Calu3 (cell line): ENCODE measurements at regions not wholly inside any gene's neighbourhood (a gene's known extent, or its start where the extent isn't known, plus 50 kb on each side); places are given as distances from the start of the nearest gene placed in this dataset.

ENCODE experiments used
- BruUV-seq: library from RNA; stranded (reverse); fragments of 400-500 nt; replicated peaks from 2 replicates; lab custom pipeline; 2021; lab: Mats Ljungman, UMichigan
- CTCF ChIA-PET: fragments of 300-600 bp; sonication (Branson Sonifier 250); formaldehyde crosslinking; loops from one replicate; lab custom pipeline; 2022; ENCODE audit warnings: antibody characterized with exemption; lab: Charles Lee
- DNase-seq: peaks from one replicate; pipeline ENCODE4 v3.0.0; 2022
- H3K27ac Mint-ChIP-seq: one replicate; pipeline ENCODE4 v1.8.0; 2022; ENCODE audit warnings: mixed read lengths; ENCODE audit not compliant: unreplicated experiment
- H3K27me3 Mint-ChIP-seq: one replicate; pipeline ENCODE4 v1.8.0; 2022; ENCODE audit warnings: mixed read lengths; ENCODE audit not compliant: unreplicated experiment
- H3K36me3 Mint-ChIP-seq: one replicate; pipeline ENCODE4 v1.8.0; 2022; ENCODE audit warnings: mild to moderate bottlenecking, moderate library complexity, mixed read lengths; ENCODE audit not compliant: insufficient read depth, unreplicated experiment
- H3K4me1 Mint-ChIP-seq: one replicate; pipeline ENCODE4 v1.8.0; 2022; ENCODE audit warnings: mild to moderate bottlenecking, low read depth, mixed read lengths; ENCODE audit not compliant: unreplicated experiment
- H3K4me3 Mint-ChIP-seq: one replicate; pipeline ENCODE4 v1.8.0; 2022; ENCODE audit warnings: mild to moderate bottlenecking, low read depth, moderate library complexity, mixed read lengths; ENCODE audit not compliant: unreplicated experiment
- H3K9me3 Mint-ChIP-seq: one replicate; pipeline ENCODE4 v1.8.0; 2022; ENCODE audit warnings: low read depth, mixed read lengths; ENCODE audit not compliant: unreplicated experiment
- CTCF ChIP-seq: fragments of 200-600 bp; IDR thresholded peaks from one replicate; pipeline ENCODE4 v1.8.0; 2022; ENCODE audit warnings: antibody characterized with exemption; ENCODE audit not compliant: unreplicated experiment
- intact Hi-C: fragments of 100-400 bp; cut with micrococcal nuclease; formaldehyde crosslinking; loops from one replicate; pipeline ENCODE4 v1.10.0; 2022; ENCODE audit not compliant: unreplicated experiment

- no TSS peak for BruUV-seq
- Mint-ChIP-seq H3K27me3 (no peaks in the 10 kb centered on the region), H3K4me3 (no peak overlapping the region), H3K9me3 (no peaks in the 10 kb centered on the region), H3K4me1 (no peaks in the 10 kb centered on the region), H3K36me3 (no peaks in the 10 kb centered on the region), H3K27ac (no peak overlapping the region)
- CTCF ChIA-PET, result no interaction called here
- no peak for DNase-seq
- intact Hi-C loops, result no loop called here
- no peak for TF ChIP-seq CTCF
Measured at GRCh38 chr6:127031511-127031910, 87.0 kb upstream of the RSPO3 start.

- peaks cover 3% of the 10 kb centered on the region for H3K9me3 Mint-ChIP-seq
- H3K36me3 Mint-ChIP-seq, result no peaks in the 10 kb centered on the region
- H3K27ac Mint-ChIP-seq, result no peak overlapping the region
- no TSS peak for BruUV-seq
- CTCF ChIA-PET, result no interaction called here
- H3K27me3 Mint-ChIP-seq, result no peaks in the 10 kb centered on the region
- DNase-seq, result no peak
- TF ChIP-seq CTCF, result no peak
- no peak overlapping the region for H3K4me3 Mint-ChIP-seq
- intact Hi-C loops, result no loop called here
- no peaks in the 10 kb centered on the region for H3K4me1 Mint-ChIP-seq
Measured at GRCh38 chr6:127032971-127033370, 85.5 kb upstream of the RSPO3 start.

- DNase-seq, result no peak
- Mint-ChIP-seq H3K9me3 (peaks cover 2% of the 10 kb centered on the region), H3K36me3 (no peaks in the 10 kb centered on the region), H3K4me3 (no peak overlapping the region), H3K4me1 (peaks cover 9% of the 10 kb centered on the region), H3K27me3 (no peaks in the 10 kb centered on the region), H3K27ac (no peak overlapping the region)
- TF ChIP-seq CTCF, result no peak
- CTCF ChIA-PET, result interaction anchor here (0.8 kb wide), 1 partner anchor 10 kb away, joined by 3 read pairs; no protein-coding TSS in a partner anchor
- intact Hi-C loops, result no loop called here
- BruUV-seq, result no TSS peak
Measured at GRCh38 chr6:127051571-127052260, 66.8 kb upstream of the RSPO3 start.

GRCh38 chr6:127053032-127053874 is 65.2 kb upstream of the RSPO3 start:
- Mint-ChIP-seq H3K9me3 (peaks cover 5% of the 10 kb centered on the region), H3K36me3 (no peaks in the 10 kb centered on the region), H3K27ac (no peak overlapping the region), H3K4me3 (no peak overlapping the region), H3K27me3 (no peaks in the 10 kb centered on the region), H3K4me1 (peaks cover 9% of the 10 kb centered on the region)
- no peak for DNase-seq
- BruUV-seq, result no TSS peak
- CTCF ChIA-PET, result interaction anchor here (0.6 kb wide), 1 partner anchor 1271 kb away, joined by 3 read pairs; no protein-coding TSS in a partner anchor
- no peak for TF ChIP-seq CTCF
- intact Hi-C loops, result no loop called here
